ENCODE measurements at regions not wholly inside any gene's neighbourhood (a gene's known extent, or its start where the extent isn't known, plus 50 kb on each side); places are given as distances from the start of the nearest gene placed in this dataset.

DNA sequence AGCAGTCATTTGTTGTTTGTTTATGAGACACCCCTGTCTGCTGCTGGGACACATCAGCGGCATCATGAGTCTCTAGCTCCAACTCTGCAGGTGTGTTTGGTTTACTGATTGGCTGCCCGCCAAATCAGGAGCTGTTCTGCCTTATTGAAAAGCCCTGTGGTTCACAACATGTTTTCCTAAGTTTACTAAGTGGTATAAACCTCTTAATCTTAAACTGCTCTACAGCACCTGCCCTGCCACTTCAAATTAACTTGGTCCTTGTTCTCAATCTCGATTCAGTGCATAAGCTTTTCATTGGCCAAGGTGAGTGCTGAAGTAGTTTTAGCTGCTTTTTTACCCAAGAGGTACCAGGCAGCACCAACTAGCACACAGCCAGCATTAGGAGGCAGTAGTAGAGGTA is 77.8 kb upstream of the WDR72 start:
- no peak for TF ChIP-seq EZH2 (IDR thresholded peaks at IDR 0.05)
- TF ChIP-seq POLR2AphosphoS5 (IDR thresholded peaks at IDR 0.05; ENCODE audit: borderline replicate concordance, low read depth, low read length) = no peak
- no peak overlapping the region for H3K27ac ChIP-seq
- no peak for DNase-seq (ENCODE audit: low read depth, low spot score)
- no peaks in the 10 kb centered on the region for H3K36me3 ChIP-seq (ENCODE audit: insufficient read depth, low read length)
- H3K4me3 ChIP-seq = no peak overlapping the region
- no peaks in the 10 kb centered on the region for H3K9me3 ChIP-seq (ENCODE audit: low read depth, low read length)
- no peak overlapping the region for H3K9ac ChIP-seq (ENCODE audit: insufficient read length)

DNA sequence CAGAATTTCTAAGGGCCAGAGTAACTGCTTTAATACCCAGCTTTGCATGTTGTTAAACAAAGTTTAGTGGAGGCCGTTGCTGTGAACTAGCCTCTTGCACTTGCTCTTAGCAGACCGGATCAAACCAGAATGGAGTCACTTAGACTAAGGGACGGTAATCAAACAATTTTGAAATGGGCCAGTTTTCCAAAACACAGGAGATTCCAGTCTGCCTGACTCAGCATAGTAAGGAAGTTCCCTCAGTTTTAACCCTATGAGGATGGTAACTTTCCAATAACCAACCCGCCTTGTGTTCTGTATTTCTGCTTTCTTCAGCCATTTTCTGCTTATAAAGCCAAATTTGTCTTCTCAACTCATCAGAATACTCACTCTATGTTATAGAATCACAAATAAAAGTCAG is 77.2 kb upstream of the WDR72 start:
- H3K36me3 ChIP-seq (ENCODE audit: insufficient read depth, low read length) = no peaks in the 10 kb centered on the region
- H3K9ac ChIP-seq (ENCODE audit: insufficient read length) = no peak overlapping the region
- DNase-seq (ENCODE audit: low read depth, low spot score) = no peak
- no peak for TF ChIP-seq EZH2 (IDR thresholded peaks at IDR 0.05)
- no peak for TF ChIP-seq POLR2AphosphoS5 (IDR thresholded peaks at IDR 0.05; ENCODE audit: borderline replicate concordance, low read depth, low read length)
- TF ChIP-seq FOXP2 (optimal IDR thresholded peaks at IDR 0.05; ENCODE audit: control extremely low read depth, extremely low read length, insufficient read depth) = no peak
- H3K27ac ChIP-seq = no peak overlapping the region
- H3K4me3 ChIP-seq = no peak overlapping the region
- no peaks in the 10 kb centered on the region for H3K9me3 ChIP-seq (ENCODE audit: low read depth, low read length)

DNA sequence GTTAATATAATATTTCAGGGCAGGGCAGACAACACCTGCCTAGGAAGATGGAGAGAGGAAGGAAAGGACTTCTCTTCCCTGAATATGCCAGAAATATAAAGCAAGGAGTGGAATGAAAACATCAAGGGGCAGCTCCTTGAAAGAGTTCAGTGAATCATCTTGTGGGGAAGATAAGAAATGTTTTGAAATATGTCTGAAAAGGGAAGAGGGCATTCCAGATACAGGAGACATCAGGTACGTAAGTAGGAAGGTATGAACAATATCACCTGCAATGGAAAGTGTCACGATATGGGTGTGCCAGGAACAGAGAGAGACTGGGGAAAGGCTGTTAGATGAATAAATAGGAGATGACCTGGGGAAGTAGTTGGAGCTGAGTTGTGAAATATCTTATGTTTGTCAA is 75.8 kb upstream of the WDR72 start:
- H3K27ac ChIP-seq = no peak overlapping the region
- no peak for DNase-seq (ENCODE audit: low read depth, low spot score)
- no peaks in the 10 kb centered on the region for H3K9me3 ChIP-seq (ENCODE audit: low read depth, low read length)
- H3K4me3 ChIP-seq = no peak overlapping the region
- no peaks in the 10 kb centered on the region for H3K36me3 ChIP-seq (ENCODE audit: insufficient read depth, low read length)
- H3K9ac ChIP-seq (ENCODE audit: insufficient read length) = no peak overlapping the region
- no peak for TF ChIP-seq POLR2AphosphoS5 (IDR thresholded peaks at IDR 0.05; ENCODE audit: borderline replicate concordance, low read depth, low read length)
- no peak for TF ChIP-seq FOXP2 (optimal IDR thresholded peaks at IDR 0.05; ENCODE audit: control extremely low read depth, extremely low read length, insufficient read depth)
- no peak for TF ChIP-seq EZH2 (IDR thresholded peaks at IDR 0.05)

DNA sequence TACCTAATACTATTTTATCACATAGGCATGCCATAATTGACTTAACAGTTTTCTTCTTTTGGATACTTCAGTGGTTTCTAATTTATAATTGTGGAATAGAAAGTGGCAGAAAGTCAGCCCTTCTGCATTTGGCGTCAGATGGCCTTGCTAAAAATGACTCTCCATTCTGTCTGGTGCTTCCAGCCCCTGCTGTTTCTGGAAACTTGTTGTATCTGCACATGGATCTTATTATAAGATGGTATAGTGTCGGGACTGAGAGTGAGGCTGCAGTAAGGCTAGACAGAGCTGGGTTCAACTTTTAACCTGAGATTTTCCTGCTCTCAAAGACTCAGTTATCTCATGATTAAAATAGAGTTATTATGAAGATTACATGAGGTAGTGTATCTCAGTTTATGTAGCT is 74.8 kb upstream of the WDR72 start:
- no peaks in the 10 kb centered on the region for H3K9me3 ChIP-seq (ENCODE audit: low read depth, low read length)
- H3K36me3 ChIP-seq (ENCODE audit: insufficient read depth, low read length) = no peaks in the 10 kb centered on the region
- H3K27ac ChIP-seq = no peak overlapping the region
- TF ChIP-seq FOXP2 (optimal IDR thresholded peaks at IDR 0.05; ENCODE audit: control extremely low read depth, extremely low read length, insufficient read depth) (no peak), POLR2AphosphoS5 (IDR thresholded peaks at IDR 0.05; ENCODE audit: borderline replicate concordance, low read depth, low read length) (no peak), EZH2 (IDR thresholded peaks at IDR 0.05) (no peak)
- no peak for DNase-seq (ENCODE audit: low read depth, low spot score)
- no peak overlapping the region for H3K4me3 ChIP-seq
- H3K9ac ChIP-seq (ENCODE audit: insufficient read length) = no peak overlapping the region

DNA sequence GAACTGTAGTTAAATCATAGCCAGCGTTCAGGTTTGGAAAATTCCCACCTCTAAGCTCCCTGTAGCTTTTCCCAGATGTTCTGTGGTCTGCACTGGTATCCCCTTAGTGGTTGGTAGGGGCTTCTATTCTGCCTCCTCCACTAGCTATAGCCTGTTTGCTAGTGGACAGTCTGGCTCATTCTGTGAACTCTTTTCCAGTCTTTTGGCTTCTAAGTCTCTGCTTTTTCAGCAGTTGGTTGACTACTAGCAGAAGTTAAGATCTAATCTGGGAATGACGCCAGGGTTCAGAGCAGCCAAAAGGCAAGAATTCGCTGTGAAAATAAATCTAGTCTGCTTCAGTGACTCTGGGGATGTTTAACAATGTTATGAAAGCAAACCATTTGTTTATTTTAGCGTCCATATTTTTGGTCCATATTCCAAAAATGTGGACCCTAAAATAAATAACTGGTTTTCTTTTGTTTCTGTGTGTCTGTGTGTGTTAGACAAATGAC is 73.7 kb upstream of the WDR72 start:
- no peaks in the 10 kb centered on the region for H3K36me3 ChIP-seq (ENCODE audit: insufficient read depth, low read length)
- peak overlapping the region; percentile 9; the same call in 1 of the 2 replicates for H3K4me3 ChIP-seq

DNA sequence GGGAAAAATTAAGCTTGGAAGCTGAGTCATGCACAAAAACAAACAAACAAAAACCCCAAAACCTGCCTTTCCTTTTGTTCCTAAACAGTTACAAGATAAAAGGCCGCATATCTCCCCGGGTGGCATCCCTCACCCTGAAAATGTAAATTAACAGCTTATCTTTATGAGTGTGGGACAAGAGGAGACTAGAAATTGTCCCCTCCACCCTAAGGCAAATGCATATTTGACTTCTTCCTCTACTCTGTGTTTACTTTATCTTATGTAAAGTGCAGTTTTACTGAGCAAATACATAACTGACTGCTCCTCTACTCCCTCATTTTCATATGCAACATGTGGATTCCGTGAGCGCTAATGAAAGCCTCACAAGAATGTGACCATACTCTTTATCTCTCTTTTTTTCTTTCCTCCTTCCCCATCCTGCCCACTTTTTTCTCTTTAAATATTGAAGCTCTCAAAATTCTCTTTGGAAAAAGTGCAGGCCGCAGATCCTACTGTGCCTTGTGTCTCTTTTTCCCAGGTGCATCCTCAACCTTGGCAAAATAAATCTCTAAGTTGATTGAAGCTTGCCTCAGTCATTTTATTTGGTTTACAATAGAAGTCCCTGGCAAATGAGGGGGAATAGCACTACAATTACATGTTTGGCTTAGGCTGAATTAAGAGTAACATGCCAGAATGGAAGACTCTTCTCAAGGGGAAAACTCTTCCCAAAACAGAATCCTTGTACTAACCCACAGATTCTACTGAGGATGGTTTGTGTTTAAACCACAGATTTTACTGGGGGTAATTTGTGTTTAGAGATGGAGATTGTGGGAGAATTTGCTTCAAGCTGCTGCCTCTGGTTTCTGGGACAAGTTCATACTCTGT is 72.7 kb upstream of the WDR72 start:
- H3K9ac ChIP-seq (ENCODE audit: insufficient read length) = no peak overlapping the region
- no peak overlapping the region for H3K27ac ChIP-seq

More for the DNA sequence above, 73.7 kb upstream of the WDR72 start:
- H3K9me3 ChIP-seq (ENCODE audit: low read depth, low read length) = no peaks in the 10 kb centered on the region
- H3K9ac ChIP-seq (ENCODE audit: insufficient read length) = no peak overlapping the region
- DNase-seq (ENCODE audit: low read depth, low spot score) = no peak
- no peak for TF ChIP-seq POLR2AphosphoS5 (IDR thresholded peaks at IDR 0.05; ENCODE audit: borderline replicate concordance, low read depth, low read length)
- no peak for TF ChIP-seq FOXP2 (optimal IDR thresholded peaks at IDR 0.05; ENCODE audit: control extremely low read depth, extremely low read length, insufficient read depth)
- no peak for TF ChIP-seq EZH2 (IDR thresholded peaks at IDR 0.05)
- no peak overlapping the region for H3K27ac ChIP-seq

DNA sequence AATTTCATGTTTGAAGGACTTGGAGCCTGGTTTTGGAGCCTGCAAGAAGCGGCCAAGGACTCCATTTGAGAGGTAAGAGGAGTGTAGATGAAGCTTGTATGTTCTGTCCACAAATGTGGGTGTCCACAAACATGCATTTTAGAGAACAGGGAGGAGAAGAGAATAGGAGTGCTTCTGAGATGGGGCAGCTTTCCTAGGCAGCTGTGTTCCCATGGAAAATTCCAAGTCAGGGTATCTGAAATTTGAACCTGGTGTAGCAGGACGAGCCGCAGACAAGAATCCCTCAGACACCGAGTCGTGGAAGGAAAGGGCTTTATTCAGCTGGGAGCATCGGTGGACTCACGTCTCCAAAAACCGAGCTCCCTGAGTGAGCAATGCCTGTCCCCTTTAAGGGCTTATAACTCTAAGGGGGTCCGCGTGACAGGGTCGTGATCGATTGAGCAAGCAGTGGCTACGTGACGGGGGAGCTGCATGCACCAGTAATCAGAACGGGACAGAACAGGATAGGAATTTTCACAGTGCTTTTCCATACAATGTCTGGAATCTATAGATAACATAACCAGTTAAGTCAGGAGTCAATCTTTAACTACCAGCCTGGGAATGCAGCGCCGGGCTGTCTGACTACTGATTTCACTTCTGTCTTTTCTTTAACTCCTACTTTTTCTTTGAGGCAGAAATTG is 71.4 kb upstream of the WDR72 start:
- no peak overlapping the region for H3K4me3 ChIP-seq
- H3K9ac ChIP-seq (ENCODE audit: insufficient read length) = no peak overlapping the region

More for the DNA sequence above, 72.7 kb upstream of the WDR72 start:
- no peak for TF ChIP-seq POLR2AphosphoS5 (IDR thresholded peaks at IDR 0.05; ENCODE audit: borderline replicate concordance, low read depth, low read length)
- H3K36me3 ChIP-seq (ENCODE audit: insufficient read depth, low read length) = no peaks in the 10 kb centered on the region
- no peak overlapping the region for H3K4me3 ChIP-seq
- no peak for DNase-seq (ENCODE audit: low read depth, low spot score)
- H3K9me3 ChIP-seq (ENCODE audit: low read depth, low read length) = no peaks in the 10 kb centered on the region

DNA sequence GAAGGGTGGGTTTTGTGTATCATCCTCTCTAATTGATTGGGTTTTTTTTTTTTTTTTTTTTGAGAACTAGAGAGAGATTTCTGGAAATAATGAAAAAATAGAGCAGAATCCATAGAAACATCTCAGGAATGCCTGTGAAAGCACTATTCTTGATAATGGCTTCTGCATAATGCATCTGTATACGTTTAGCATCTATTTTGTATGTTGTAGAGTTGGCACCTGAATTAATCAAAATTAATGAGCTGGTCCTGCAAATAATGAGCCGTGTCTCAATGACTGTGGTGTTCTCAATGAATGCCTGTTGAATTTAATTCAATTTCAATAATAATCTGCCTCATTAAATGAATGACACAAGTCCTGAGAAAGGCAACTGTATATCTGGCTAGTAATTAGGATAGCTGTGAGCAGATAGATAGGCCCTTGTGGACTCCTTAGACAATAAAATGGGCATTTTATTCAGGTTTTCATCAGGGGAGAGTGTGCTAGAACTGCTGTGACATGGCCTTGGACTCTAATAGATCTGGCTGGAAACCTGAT is 70.5 kb upstream of the WDR72 start:
- H3K9me3 ChIP-seq (ENCODE audit: low read depth, low read length) = no peaks in the 10 kb centered on the region
- no peak overlapping the region for H3K9ac ChIP-seq (ENCODE audit: insufficient read length)
- no peak for DNase-seq (ENCODE audit: low read depth, low spot score)
- H3K36me3 ChIP-seq (ENCODE audit: insufficient read depth, low read length) = no peaks in the 10 kb centered on the region
- TF ChIP-seq EZH2 (IDR thresholded peaks at IDR 0.05) (no peak), POLR2AphosphoS5 (IDR thresholded peaks at IDR 0.05; ENCODE audit: borderline replicate concordance, low read depth, low read length) (no peak), FOXP2 (optimal IDR thresholded peaks at IDR 0.05; ENCODE audit: control extremely low read depth, extremely low read length, insufficient read depth) (no peak)
- no peak overlapping the region for H3K27ac ChIP-seq
- H3K4me3 ChIP-seq = no peak overlapping the region

More for the DNA sequence above, 71.4 kb upstream of the WDR72 start:
- no peak for DNase-seq (ENCODE audit: low read depth, low spot score)
- Histone ChIP-seq H3K36me3 (ENCODE audit: insufficient read depth, low read length) (no peaks in the 10 kb centered on the region), H3K27ac (no peak overlapping the region), H3K9me3 (ENCODE audit: low read depth, low read length) (no peaks in the 10 kb centered on the region)
- TF ChIP-seq POLR2AphosphoS5 (IDR thresholded peaks at IDR 0.05; ENCODE audit: borderline replicate concordance, low read depth, low read length) (no peak), EZH2 (IDR thresholded peaks at IDR 0.05) (no peak), FOXP2 (optimal IDR thresholded peaks at IDR 0.05; ENCODE audit: control extremely low read depth, extremely low read length, insufficient read depth) (no peak)
